Right ventricle myocardium inferior (tissue), 1 donor: ENCODE measurements at regions not wholly inside any gene's neighbourhood (a gene's known extent, or its start where the extent isn't known, plus 50 kb on each side); places are given as distances from the start of the nearest gene placed in this dataset.
"Not testable (repeated sequence)": the region's sequence is repeated elsewhere in the genome, so short reads cannot be mapped to it uniquely, and the experiment has no call there.

Experiments
- ATAC-seq: fragments of 200-7000 bp; cut with Tn5 transposase; one replicate; pipeline ENCODE4 v1.9.1; 2020; ENCODE audit warnings: mild to moderate bottlenecking, moderate library complexity
- DNase-seq: peaks from one replicate; pipeline ENCODE4 v3.0.0; 2021; ENCODE audit errors: missing footprints
- intact Hi-C: fragments of 100-400 bp; cut with DNase I; formaldehyde crosslinking; loops from one replicate; pipeline ENCODE4 v1.11.0; 2022
- donor health status: DM: no; HTN: yes; CAD: no; lungs with severe emphysema.

DNA sequence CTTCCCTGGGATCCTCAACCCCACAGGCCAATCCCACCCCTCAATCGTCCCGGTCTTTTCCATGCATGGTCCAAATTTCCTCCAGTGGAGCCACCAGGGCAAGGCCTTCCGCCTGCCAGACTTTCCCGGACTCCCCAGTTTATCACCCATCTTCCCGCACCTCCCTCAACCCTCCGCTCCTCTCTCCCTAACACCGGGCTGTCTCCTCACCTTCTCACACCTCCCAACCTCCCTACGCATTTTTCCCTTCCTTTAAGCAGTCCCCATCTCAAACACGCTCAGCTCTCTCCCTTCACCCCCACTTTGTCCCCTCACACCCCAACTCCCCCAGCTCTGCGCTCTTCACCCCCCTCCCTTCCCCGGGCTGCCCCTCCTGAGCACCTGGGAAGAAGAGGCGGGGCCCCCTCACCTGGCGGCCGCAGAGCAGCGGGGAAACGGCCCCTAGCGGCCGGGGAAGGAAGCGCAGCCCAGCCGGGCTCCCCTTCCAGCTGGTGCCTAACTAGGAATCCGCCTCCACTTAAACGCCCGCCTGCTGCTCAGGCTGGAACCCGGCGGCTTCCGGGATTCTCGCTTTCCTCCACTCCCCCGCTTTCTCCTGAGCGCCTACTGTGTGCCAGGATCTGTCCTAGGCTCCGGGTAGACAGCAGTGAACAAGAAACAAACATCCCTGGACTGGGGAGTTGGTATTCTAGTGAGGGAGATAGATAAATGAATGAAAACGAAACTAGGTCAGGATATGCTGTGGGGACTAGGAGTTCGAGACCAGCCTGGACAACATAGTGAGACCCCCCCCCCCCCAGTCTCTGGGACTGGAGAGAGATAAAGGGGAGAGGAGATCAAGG, 126.7 kb downstream of the CRLF3 start:
- intact Hi-C loops, result not testable (repeated sequence)
- DNase-seq (peak; percentile 84), ATAC-seq (peak; percentile 80)

DNA sequence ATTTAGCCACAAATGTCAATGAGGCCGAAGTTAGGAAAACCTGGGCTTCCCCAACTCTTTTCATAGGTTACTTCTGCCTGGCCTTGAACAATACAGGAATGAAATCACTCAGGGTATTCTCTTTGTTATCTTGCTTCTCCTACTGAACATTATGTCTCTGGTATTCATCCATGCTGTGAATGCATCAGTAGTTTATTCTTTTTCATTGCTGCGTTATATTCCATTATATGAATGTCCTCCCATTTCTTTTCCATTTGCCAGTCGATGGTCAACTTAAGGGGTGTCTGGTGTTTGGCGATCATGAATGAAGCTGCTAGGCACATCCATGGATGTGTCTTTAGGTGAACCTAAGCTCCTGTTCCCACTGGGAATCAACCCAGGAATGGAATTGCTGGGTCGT, 128.3 kb downstream of the CRLF3 start:
- intact Hi-C loops, result no loop called here
- no peak for DNase-seq
- ATAC-seq, result no peak

DNA sequence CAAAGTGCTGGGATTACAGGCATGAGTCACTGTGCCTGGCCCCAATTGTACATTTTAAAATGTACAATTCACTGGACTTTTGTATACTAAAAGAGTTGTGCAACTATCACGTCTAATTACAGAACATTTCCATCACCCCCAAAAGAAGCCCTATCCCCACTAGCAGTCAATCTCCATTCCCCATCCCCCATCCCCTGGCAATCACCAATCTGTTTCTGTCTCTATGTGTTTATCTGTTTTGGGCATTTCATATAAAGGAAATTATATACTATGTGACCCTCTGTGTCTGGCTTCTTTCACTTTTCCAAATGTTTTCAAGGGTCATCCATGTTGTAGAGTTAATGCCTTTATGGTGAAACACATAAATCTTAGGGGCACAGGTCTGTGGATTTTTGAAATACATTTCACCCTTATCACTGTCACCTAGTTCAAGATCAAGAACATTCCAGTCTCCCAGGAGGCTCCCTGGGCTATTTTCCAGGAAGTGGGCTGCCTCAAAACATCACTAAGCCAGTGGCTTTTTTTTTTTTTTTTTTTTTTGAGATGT, 129.2 kb downstream of the CRLF3 start:
- ATAC-seq, DNase-seq, intact Hi-C loops: not testable (repeated sequence)

DNA sequence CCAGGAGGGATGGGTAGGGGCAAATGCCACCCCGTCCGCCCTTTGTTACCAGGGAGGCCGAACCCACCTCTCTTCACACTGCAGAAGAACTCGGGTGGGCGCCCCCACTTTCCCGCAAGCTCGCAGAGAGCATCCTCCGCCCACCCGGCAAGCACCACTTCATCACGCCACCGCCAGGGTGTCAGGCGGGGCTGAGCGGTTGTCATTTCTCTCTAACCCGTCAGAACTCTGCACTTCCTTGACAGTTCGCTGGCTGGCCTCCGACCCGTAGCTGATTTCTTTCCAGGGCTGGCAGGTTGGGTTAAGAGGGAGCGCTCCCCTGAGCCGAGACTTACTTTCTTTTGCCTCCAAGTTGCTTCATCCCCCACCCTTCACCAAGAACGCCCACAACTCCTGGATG, 130.7 kb downstream of the CRLF3 start:
- DNase-seq, ATAC-seq, intact Hi-C loops: not testable (repeated sequence)

DNA sequence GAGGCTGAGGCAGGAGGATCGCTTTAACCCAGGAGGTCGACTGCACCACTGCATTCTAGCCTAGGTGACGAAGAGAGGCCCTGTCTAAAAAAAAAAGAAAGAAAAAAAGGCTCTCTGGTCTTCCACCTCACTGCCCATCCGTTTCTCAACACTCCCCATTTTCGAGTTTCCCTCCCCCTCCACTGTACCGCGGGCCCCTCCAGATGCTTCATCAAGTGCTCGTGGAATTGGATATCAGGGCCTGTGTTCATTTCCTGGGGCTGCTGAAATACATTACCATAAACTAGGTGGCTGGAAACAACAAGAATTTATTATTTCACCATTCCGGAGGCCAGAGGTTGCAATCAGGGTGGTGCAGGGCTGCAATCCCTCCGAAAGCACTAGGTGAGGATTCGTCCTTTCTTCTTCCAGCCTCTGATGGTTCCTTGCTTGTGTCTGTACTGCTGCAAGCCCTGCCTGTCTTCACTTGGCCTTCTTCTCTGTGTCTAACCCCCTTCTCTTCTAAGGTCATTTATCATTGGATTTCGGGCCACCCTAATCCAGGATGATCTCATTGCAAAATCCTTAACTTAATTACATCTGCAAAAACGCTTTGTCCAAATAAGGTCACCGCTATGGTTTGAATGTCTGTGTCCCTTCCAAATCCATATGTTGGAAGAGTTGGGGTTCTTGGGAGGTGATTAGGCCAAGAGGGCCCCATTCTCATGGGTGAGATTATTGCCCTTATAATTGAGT, 135.1 kb downstream of the CRLF3 start:
- DNase-seq, ATAC-seq, intact Hi-C loops: not testable (repeated sequence)

DNA sequence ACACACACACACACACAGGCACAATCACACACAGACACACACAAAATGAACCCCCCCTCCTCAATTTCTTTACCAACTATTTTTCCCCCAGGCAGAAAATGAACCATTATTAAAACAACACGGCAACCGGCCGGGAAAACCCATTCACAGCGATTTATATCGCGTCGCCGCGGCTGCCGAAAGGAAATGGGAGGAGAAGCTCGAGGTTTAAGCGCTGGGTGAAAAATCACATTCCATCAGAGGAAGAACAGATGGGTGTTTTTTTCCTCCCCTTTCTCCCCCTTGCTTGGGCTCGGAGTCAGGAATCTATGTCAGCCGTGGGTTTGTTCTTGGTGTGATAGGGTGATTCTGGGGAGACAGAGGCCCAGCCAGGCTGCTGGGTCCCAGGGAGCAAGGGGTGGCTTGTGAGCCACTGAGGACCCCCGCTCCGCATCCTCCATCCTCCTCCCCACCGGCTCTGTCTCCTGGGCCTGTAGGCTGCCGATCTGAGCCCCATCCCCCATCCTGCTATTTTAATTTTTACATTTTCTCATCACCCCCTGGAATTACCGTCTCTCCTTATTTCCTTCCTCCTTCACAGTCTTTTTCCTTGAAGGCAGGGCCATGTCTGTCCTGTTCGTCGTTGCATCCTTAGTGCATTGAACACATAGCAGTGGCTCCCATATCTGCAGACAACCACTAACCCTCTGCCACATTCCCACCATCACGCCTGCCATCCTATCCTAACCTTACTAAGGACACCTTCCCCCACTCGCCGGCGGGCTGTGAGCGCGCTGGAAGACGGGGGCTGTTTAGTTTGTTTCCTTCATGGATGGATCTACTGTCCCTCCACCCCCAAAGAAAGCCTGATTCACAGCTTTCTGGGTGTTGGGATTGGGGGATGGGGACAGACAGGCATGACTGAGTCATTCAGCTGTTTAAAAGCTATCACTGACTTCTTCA, 137.7 kb downstream of the CRLF3 start:
- DNase-seq, result not testable (repeated sequence)

DNA sequence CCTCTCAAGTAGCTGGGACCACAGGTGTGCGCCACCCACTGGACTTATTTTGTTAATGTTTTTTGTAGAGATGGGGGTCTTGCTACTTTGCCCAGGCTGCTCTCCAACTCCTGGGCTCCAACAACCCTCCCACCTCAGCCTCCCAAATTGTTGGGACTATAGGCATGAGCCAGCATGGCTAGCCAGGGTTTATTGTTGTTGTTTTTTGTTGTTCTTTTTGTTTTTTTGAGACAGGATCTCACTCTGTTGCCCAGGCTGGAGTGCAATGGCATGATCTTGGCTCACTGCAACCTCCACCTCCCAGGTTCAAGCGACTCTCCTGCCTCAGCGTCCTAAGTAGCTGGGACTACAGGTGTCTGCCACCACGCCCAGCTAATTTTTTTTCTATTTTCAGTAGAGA, 142.2 kb downstream of the CRLF3 start:
- DNase-seq, intact Hi-C loops, ATAC-seq: not testable (repeated sequence)

More for the DNA sequence above, 137.7 kb downstream of the CRLF3 start:
- intact Hi-C loops, ATAC-seq: not testable (repeated sequence)

DNA sequence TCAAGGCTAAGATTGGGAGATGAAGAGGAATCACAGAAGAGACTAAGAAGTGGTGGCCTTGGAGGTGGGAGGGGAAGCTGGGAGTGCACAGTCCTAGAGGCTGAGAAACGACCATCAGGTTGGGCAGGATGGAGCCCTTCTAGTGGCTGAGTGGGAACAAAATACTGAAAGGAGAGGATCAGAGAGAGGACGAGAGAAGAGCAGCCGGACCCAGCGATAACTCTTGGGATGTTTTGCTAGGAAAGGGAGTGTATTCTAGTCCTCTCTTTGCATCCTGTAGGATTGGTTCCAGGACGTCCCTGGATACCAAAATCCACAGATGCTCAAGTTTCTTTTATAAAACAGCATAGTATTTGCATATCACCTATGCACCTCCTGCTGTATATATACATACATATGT, 143.8 kb downstream of the CRLF3 start:
- ATAC-seq, DNase-seq, intact Hi-C loops: not testable (repeated sequence)

DNA sequence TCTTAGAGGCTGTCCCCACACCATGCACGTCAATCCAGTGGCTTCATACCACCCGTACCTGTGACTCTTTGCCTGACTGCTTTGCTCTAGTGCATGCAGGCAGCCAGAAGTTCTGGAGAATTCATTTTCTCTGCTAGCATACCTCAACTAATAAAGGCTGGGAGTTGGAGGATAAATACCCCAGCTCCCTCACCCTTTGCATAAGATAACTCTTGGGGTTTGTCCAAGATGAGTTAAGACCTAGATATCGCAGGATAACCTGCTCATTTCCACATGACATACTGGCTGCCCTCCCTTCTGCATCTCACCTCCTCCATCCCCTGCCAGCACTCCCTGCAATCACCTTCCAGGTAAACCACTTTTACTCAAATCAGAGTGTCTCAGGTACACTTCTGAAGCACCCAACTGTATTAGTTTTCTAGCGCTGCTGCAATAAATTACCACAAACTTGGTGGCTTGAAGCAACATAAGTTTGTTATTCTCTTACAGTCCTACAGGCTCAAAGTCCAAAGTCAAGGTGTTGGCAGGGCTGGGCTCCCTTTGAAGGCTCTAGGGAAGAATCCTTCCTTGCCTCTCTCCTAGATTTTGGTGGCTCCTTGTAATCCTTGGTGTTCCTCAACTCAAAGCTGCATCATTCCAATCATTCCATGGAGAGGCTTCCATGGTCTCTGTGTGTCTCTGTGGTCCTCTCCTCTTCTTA, 146.8 kb downstream of the CRLF3 start:
- intact Hi-C loops, result no loop called here
- DNase-seq (no peak), ATAC-seq (no peak)

DNA sequence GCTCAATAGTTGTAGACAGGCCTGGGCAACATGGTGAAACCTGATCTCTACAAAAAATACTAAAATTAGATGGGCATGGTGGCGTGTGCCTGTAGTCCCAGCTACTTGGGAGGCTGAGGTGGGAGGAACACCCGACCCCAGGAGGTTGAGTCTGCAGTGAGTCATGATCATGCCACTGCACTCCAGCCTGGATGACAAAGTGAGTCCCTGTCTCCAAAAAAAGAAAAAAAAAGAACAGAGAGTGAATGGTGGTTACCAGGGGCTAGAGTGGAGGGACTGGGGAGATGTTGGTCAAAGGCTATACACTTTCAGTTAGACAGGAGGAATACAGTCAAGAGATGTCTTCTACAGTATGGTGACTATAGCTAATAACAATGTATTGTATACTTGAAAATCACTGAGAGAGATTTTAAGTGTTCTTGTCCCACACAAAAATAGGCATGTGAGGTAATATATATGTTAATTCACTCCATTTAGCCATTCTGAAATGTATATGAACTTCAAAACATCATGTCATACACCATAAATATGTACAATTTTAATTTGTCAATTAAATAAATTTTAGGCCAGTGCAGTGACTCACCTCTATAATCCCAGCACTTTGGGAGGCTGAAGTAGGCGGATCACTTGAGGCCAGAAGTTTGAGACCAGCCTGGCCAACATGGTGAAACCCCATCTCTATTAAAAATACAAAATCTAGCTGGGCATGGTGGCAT, 148.6 kb downstream of the CRLF3 start:
- DNase-seq, ATAC-seq, intact Hi-C loops: not testable (repeated sequence)

DNA sequence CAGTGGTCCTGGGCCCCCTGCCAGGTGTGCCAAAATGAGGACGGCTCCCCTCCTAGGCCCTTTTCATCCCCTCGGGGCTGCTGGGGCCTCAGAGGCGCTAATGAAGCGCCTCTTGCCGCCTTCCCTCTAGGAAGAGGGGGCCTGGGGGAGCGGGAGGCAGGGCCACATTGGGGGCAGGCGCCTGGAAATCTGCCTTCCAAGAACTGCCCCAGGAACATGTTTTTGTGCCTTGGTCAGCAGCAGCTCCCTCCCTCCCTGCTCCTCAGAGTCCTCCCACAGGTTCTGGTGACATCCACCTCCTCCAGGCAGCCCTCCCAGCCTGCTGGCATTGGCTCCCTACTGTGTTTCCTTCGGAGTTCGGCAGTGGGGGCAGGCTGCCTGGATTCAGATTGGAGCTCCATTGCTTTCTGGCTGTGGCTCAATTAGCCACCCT, 155.3 kb downstream of the CRLF3 start:
- ATAC-seq, intact Hi-C loops, DNase-seq: not testable (repeated sequence)

DNA sequence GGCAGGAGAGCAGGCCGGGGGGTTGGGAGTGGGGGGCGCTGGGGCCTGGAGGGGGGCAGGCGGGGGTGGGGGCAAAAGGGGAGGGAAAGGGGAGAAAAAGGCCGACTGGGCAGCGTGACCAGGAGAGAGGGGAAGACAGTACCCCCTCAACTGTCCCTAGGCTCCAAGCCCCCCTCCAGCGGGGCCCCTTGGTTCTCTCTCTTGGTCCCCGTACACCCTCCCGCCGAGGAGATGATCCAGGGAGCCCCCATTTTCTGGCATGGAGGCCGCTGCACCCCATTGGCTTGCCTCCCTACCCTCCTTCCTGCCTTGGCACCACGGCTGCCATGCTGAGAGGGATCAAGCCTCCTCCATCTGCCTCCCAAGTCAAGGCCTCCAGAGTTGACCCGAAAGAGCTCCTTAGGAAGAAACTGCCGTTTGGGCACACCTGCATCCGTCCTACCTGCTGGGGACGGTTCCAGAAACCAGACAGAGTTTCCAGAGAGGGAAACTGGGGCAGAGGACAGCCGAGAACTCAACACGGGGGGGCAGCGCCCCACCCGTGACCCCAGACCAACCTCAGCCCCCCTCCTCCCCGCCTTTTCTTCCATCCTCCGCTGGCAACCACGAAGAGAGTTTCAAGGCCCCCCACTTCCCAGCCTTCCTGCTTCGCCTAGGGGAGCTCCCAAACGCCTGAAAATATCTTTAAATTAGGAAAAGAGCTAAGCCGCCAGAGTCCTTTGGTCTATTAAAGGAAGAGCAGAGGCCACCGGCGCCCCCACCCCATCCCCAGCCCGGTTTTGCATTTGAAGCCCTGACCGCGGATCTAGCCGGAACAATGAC, 155.9 kb downstream of the CRLF3 start:
- intact Hi-C loops, DNase-seq: not testable (repeated sequence)
- ATAC-seq, result peak; percentile 21

DNA sequence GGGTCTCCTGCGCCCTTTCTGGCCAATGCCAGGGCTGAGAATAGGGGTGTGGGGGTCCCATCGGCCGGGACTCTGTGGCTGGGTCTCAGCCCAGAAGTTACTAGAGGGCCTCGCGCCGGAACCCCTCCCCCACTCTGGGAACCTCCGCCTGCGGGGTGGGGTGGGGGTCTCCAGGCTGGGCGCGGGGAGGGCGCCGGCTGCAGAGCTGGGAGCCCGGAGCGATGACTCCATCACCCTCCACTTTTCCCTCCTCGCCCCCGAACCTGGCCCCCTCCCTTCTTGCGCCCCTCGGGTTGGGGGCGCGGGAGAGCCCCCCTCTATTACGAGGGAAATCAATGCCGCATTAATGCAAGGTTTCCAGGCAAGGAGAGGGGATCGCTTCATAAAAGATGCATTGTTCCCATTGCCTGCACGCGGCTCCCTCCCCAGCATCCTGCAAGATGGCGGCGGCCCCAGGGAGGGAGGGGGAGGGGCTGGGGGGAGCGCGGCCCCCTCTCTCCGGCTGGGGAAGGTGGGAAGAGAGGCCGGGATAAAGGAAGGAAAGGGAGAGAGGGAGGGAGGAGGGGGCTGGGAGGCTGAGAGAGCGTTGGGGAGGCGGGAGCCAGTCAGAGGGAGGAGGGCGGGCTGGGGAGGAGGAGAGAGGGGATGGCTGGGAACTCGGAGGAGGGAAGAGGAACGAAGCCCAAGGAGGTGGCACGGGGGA, 156.7 kb downstream of the CRLF3 start:
- ATAC-seq, result peak; percentile 93
- DNase-seq, intact Hi-C loops: not testable (repeated sequence)

DNA sequence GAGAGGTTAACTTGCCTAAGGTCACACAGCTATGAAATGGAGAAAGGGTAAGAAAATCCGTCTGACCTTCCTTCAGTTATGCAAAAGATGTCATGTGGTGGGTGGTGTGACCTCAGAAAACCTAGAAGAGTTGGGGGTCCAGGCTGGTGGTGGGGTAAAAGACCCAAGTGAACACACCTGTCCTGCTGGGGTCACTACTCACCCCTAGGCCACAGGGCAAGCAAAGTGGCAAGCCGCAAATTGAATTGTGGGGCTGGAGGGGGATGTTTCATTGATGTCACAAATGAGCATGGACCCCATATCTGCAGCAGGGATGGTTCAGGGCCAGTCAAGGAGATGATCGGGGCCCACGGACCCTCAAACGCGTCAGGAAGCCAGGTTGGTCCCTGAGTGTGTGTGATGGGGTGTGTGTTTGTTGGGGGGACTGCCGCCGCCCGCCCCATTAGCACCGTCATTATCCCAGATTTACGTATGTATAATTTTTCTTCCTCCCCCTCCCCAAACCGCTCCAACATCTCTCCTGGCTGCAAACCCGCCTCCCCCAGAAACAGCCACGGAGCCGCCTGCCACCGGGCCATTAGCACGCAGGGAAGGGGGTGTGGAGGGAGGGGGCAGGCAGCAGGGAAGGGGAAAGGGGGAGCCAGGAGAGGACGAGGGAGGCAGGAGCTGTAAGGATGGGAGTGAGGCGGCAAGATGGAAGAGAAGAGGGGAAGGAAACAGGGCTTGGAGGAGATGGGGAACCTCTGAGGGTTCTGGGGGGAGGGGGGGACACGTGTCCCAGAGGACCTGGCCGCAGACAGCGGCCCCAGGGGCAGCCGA, 157.4 kb downstream of the CRLF3 start:
- intact Hi-C loops, DNase-seq, ATAC-seq: not testable (repeated sequence)
